Spleen (tissue), 11 donors: ENCODE measurements at regions not wholly inside any gene's neighbourhood (a gene's known extent, or its start where the extent isn't known, plus 50 kb on each side); places are given as distances from the start of the nearest gene placed in this dataset.

Source experiments
- DNase-seq: peaks from one replicate; pipeline ENCODE4 v3.0.0-alpha.2; 2020
- H3K27ac ChIP-seq, 8 donors: fragments of 200-600 bp; sonication (generic) in 7 of 8; 1 replicate in 4 of 8; 2 replicates in 4 of 8; pipeline versions ENCODE4 v1.5.0 to v1.8.0; 2016 to 2021; ENCODE audit warnings: inconsistent platforms in 4 of 8, mild to moderate bottlenecking in 4 of 8, moderate library complexity in 1 of 8
- H3K27me3 ChIP-seq, 7 donors: fragments of 200-600 bp; sonication (generic) in 6 of 7; replicated peaks in 1 of 7; 1 replicate in 4 of 7; 2 replicates in 3 of 7; pipeline versions ENCODE4 v1.5.0 to v1.8.0; 2016 to 2021; ENCODE audit warnings: inconsistent platforms in 3 of 7, mild to moderate bottlenecking in 1 of 7
- H3K36me3 ChIP-seq, 6 donors: fragments of 200-600 bp; sonication (generic) in 5 of 6; 1 replicate in 4 of 6; 2 replicates in 2 of 6; pipeline versions ENCODE4 v1.5.0 to v1.8.0; 2016 to 2021; ENCODE audit warnings: inconsistent platforms in 2 of 6
- H3K4me1 ChIP-seq, 6 donors: fragments of 200-600 bp; sonication (generic) in 5 of 6; 1 replicate in 3 of 6; 2 replicates in 3 of 6; pipeline versions ENCODE4 v1.5.0 to v1.8.0; 2016 to 2021; ENCODE audit warnings: inconsistent platforms in 3 of 6
- H3K4me3 ChIP-seq, 8 donors: fragments of 200-600 bp; sonication (generic) in 7 of 8; 1 replicate in 4 of 8; 2 replicates in 4 of 8; pipeline versions ENCODE4 v1.5.0 to v1.8.0; 2016 to 2021; ENCODE audit warnings: inconsistent platforms in 4 of 8, mild to moderate bottlenecking in 4 of 8, moderate library complexity in 2 of 8
- H3K9me3 ChIP-seq, 8 donors: fragments of 200-600 bp; sonication (generic) in 7 of 8; 1 replicate in 4 of 8; 2 replicates in 4 of 8; pipeline versions ENCODE4 v1.5.0 to v1.8.0; 2016 to 2021; ENCODE audit warnings: inconsistent platforms in 4 of 8
- CTCF ChIP-seq, 11 experiments: fragments of 200-600 bp in 7 of 11; fragments of 450-650 bp in 4 of 11; sonication (generic) in 4 of 11; IDR thresholded peaks in 8 of 11; conservative IDR thresholded peaks in 3 of 11; 1 replicate in 7 of 11; 2 replicates in 4 of 11; pipeline versions ENCODE4 v1.4.0 to v1.8.0; 2016 to 2021; ENCODE audit warnings: antibody characterized with exemption in 11 of 11, inconsistent platforms in 4 of 11, mild to moderate bottlenecking in 1 of 11
- POLR2A ChIP-seq, 3 donors: fragments of 450-650 bp; IDR thresholded peaks; one replicate each; pipeline ENCODE4 v1.5.1; 2017; ENCODE audit warnings: antibody characterized with exemption in 3 of 3, mild to moderate bottlenecking in 1 of 3
- POLR2AphosphoS5 ChIP-seq, 3 donors: sonication (generic); formaldehyde crosslinking; IDR thresholded peaks; one replicate each; pipeline ENCODE4 v1.5.1; 2017; ENCODE audit warnings: antibody characterized with exemption in 3 of 3
- WGBS, 5 donors: extraction: QIAGEN DNeasy Blood & Tissue Kit in 3 of 5; methylation state at CpG; one replicate each; pipeline versions ENCODE4 v1.1.5 to v1.1.7; 2013 to 2018; 5-methylcytosine and 5-hydroxymethylcytosine counted together
- intact Hi-C: fragments of 100-400 bp; cut with DNase I; formaldehyde crosslinking; loops from one replicate; pipeline ENCODE4 v1.15.0; 2023; ENCODE audit warnings: low total_unique reads
- donor health status: healthy with polysubstance abuse.
- donor health status: DM: no; HTN: no; CAD: no; lungs with moderate emphysema.
- donor health status: DM: no; HTN: no; CAD: no.
- donor health status: Bipolar disorder and iron deficiency.
- donor health status: healthy.
- donor health status: DM: no; HTN: no; CAD: no.
- donor health status: DM: yes; HTN: yes; CAD: no.

- intact Hi-C loops = no loop called here
- no peak for DNase-seq
- H3K4me1 ChIP-seq = no peaks in the 10 kb centered on the region
- TF ChIP-seq POLR2A (IDR thresholded peaks at IDR 0.05) (no peak), POLR2AphosphoS5 (IDR thresholded peaks at IDR 0.05) (no peak), CTCF (IDR thresholded peaks at IDR 0.05 in 8 of 11, conservative IDR thresholded peaks at IDR 0.05 in 3 of 11) (no peak)
- peaks cover 0 to 10% (median 0%) of the 10 kb centered on the region in 8 donors for H3K9me3 ChIP-seq
- H3K36me3 ChIP-seq = no peaks in the 10 kb centered on the region
- no peak overlapping the region for H3K4me3 ChIP-seq
- H3K27me3 ChIP-seq = no peaks in the 10 kb centered on the region
- WGBS, 5 donors = 63 to 89% (median 80%) methylated on average over 3 of the region's 3 CpGs
- H3K27ac ChIP-seq = no peak overlapping the region
These were observed 103.4 kb upstream of the CCN2 start for GRCh38 chr6:132054525-132054924.

- peaks cover 0 to 10% (median 0%) of the 10 kb centered on the region in 8 donors for H3K9me3 ChIP-seq
- no peaks in the 10 kb centered on the region for H3K27me3 ChIP-seq
- intact Hi-C loops = no loop called here
- no peak overlapping the region for H3K4me3 ChIP-seq
- H3K27ac ChIP-seq = no peak overlapping the region
- no peaks in the 10 kb centered on the region for H3K4me1 ChIP-seq
- no peak for DNase-seq
- WGBS, 5 donors = 73 to 88% (median 78%) methylated on average over 2 of the region's 2 CpGs
- H3K36me3 ChIP-seq = no peaks in the 10 kb centered on the region
- no peak for TF ChIP-seq CTCF (IDR thresholded peaks at IDR 0.05 in 8 of 11, conservative IDR thresholded peaks at IDR 0.05 in 3 of 11)
These were observed 102.3 kb upstream of the CCN2 start for GRCh38 chr6:132053511-132053910.

- whole genome bisulfite sequencing, 5 donors = 27 to 77% (median 55%) methylated on average over 1 of the region's 1 CpG
- Histone ChIP-seq H3K4me3 (no peak overlapping the region), H3K4me1 (no peaks in the 10 kb centered on the region), H3K27me3 (no peaks in the 10 kb centered on the region), H3K36me3 (no peaks in the 10 kb centered on the region), H3K27ac (no peak overlapping the region), H3K9me3 (peaks cover 0 to 12% (median 0%) of the 10 kb centered on the region in 8 donors)
- TF ChIP-seq POLR2A (IDR thresholded peaks at IDR 0.05) (no peak), CTCF (IDR thresholded peaks at IDR 0.05 in 8 of 11, conservative IDR thresholded peaks at IDR 0.05 in 3 of 11) (no peak), POLR2AphosphoS5 (IDR thresholded peaks at IDR 0.05) (no peak)
- DNase-seq = no peak
- intact Hi-C loops = no loop called here
These were observed 100.9 kb upstream of the CCN2 start for GRCh38 chr6:132052096-132052495.

- intact Hi-C loops = no loop called here
- WGBS, 5 donors = 89 to 98% (median 95%) methylated on average over 1 of the region's 1 CpG
These were observed 94.7 kb upstream of the CCN2 start for GRCh38 chr6:132045877-132046276.

More at GRCh38 chr6:132045877-132046276, 94.7 kb upstream of the CCN2 start:
- H3K27me3 ChIP-seq = no peaks in the 10 kb centered on the region
- H3K4me1 ChIP-seq = no peaks in the 10 kb centered on the region
- no peak overlapping the region for H3K27ac ChIP-seq
- no peak for DNase-seq
- TF ChIP-seq CTCF (IDR thresholded peaks at IDR 0.05 in 8 of 11, conservative IDR thresholded peaks at IDR 0.05 in 3 of 11) (no peak), POLR2AphosphoS5 (IDR thresholded peaks at IDR 0.05) (no peak), POLR2A (IDR thresholded peaks at IDR 0.05) (no peak)
- H3K9me3 ChIP-seq = peaks cover 0 to 5% (median 0%) of the 10 kb centered on the region in 8 donors
- H3K36me3 ChIP-seq = no peaks in the 10 kb centered on the region
- H3K4me3 ChIP-seq = no peak overlapping the region
